OCI-LY1 (cell line): ENCODE measurements at regions not wholly inside any gene's neighbourhood (a gene's known extent, or its start where the extent isn't known, plus 50 kb on each side); places are given as distances from the start of the nearest gene placed in this dataset.

Source experiments
- EZH2 ChIP-seq: fragments of 200-600 bp; sonication (generic), shearing (Covaris generic); IDR thresholded peaks from 2 replicates; pipeline ENCODE4 v1.8.0; 2017; ENCODE audit warnings: borderline replicate concordance, mixed run types, mild to moderate bottlenecking, antibody characterized with exemption, low read length, moderate library complexity, mixed read lengths
- TF ChIP-seq, protein P1 (sequence below): fragments of 200-600 bp; sonication (generic), shearing (Covaris generic); IDR thresholded peaks from 2 replicates; pipeline ENCODE4 v1.5.1; 2017; ENCODE audit warnings: mild to moderate bottlenecking, antibody characterized with exemption, low read length, moderate library complexity, mixed read lengths

DNA sequence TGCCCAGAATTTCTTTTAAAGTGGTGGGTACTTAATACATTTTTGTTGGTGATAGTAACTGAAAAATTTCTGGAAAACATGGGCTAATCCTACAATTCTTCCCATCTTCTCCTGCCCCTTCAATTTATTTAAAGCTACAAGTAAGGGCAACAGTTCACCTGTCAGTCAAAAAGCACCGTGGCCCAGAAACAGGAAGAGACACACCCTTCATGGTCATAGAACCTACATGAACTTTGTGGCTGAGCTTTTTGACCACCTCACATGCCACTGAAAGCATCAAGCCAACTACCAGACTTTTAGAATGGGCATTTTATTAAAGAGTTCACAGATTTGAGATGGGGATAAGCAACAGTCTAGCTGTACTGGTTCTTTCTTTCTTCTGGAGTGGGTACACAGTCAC, 201.1 kb upstream of the CNR1 start:
- TF ChIP-seq, protein P1, sequence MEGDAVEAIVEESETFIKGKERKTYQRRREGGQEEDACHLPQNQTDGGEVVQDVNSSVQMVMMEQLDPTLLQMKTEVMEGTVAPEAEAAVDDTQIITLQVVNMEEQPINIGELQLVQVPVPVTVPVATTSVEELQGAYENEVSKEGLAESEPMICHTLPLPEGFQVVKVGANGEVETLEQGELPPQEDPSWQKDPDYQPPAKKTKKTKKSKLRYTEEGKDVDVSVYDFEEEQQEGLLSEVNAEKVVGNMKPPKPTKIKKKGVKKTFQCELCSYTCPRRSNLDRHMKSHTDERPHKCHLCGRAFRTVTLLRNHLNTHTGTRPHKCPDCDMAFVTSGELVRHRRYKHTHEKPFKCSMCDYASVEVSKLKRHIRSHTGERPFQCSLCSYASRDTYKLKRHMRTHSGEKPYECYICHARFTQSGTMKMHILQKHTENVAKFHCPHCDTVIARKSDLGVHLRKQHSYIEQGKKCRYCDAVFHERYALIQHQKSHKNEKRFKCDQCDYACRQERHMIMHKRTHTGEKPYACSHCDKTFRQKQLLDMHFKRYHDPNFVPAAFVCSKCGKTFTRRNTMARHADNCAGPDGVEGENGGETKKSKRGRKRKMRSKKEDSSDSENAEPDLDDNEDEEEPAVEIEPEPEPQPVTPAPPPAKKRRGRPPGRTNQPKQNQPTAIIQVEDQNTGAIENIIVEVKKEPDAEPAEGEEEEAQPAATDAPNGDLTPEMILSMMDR = no peak
- no peak for TF ChIP-seq EZH2
